ENCODE measurements at regions not wholly inside any gene's neighbourhood (a gene's known extent, or its start where the extent isn't known, plus 50 kb on each side); places are given as distances from the start of the nearest gene placed in this dataset.

- DNase-seq: no peak
Measured at GRCh38 chr6:53974941-53975340, 136.3 kb upstream of the MLIP start.

- DNase-seq: no peak
Measured at GRCh38 chr6:53975941-53976615, 135.2 kb upstream of the MLIP start.

- DNase-seq: no peak
Measured at GRCh38 chr6:53977551-53977950, 133.7 kb upstream of the MLIP start.

- no peak for DNase-seq
Measured at GRCh38 chr6:53979468-53980067, 131.7 kb upstream of the MLIP start.

- no peak for DNase-seq
Measured at GRCh38 chr6:53982366-53983050, 128.7 kb upstream of the MLIP start.

GRCh38 chr6:53983301-53983700, 127.9 kb upstream of the MLIP start:
- DNase-seq: no peak

- no peak for DNase-seq
Measured at GRCh38 chr6:53984163-53984562, 127.1 kb upstream of the MLIP start.

- no peak for DNase-seq
Measured at GRCh38 chr6:53984581-53984980, 126.7 kb upstream of the MLIP start.

GRCh38 chr6:53985366-53985765, 125.9 kb upstream of the MLIP start:
- DNase-seq: no peak

GRCh38 chr6:53986165-53986720, 125.0 kb upstream of the MLIP start:
- DNase-seq: peak; percentile 76

- no peak for DNase-seq
Measured at GRCh38 chr6:53986721-53987521, 124.3 kb upstream of the MLIP start.

- DNase-seq: no peak
Measured at GRCh38 chr6:53987522-53987888, 123.7 kb upstream of the MLIP start.

GRCh38 chr6:53989504-53989903, 121.7 kb upstream of the MLIP start:
- DNase-seq: no peak

GRCh38 chr6:53992522-53992921, 118.7 kb upstream of the MLIP start:
- no peak for DNase-seq

GRCh38 chr6:53994201-53994600, 117.0 kb upstream of the MLIP start:
- no peak for DNase-seq

- no peak for DNase-seq
Measured at GRCh38 chr6:53995935-53996334, 115.3 kb upstream of the MLIP start.

- DNase-seq: no peak
Measured at GRCh38 chr6:53998303-53998702, 112.9 kb upstream of the MLIP start.

- no peak for DNase-seq
Measured at GRCh38 chr6:53999088-53999755, 112.0 kb upstream of the MLIP start.

- DNase-seq: no peak
Measured at GRCh38 chr6:54002116-54002515, 109.1 kb upstream of the MLIP start.

GRCh38 chr6:54003316-54003715, 107.9 kb upstream of the MLIP start:
- no peak for DNase-seq

GRCh38 chr6:54008589-54008988, 102.7 kb upstream of the MLIP start:
- DNase-seq: no peak

GRCh38 chr6:54009052-54009654, 102.1 kb upstream of the MLIP start:
- DNase-seq: no peak
